CD14-positive monocyte (primary cell): ENCODE measurements at regions not wholly inside any gene's neighbourhood (a gene's known extent, or its start where the extent isn't known, plus 50 kb on each side); places are given as distances from the start of the nearest gene placed in this dataset.

Source experiments
- DNase-seq, 3 donors: peaks; one replicate each; pipeline ENCODE4 v3.0.0-alpha.2; 2011 to 2022
- H2AFZ ChIP-seq: 2 replicates; pipeline ENCODE4 v1.6.0; 2012; ENCODE audit warnings: mild to moderate bottlenecking, low read depth, low read length, inconsistent platforms; ENCODE audit not compliant: insufficient read depth, poor library complexity, severe bottlenecking
- H3K27ac ChIP-seq, 2 donors: 1 replicate in 1 of 2; 2 replicates in 1 of 2; pipeline ENCODE4 v1.5.1; 2012 to 2013; ENCODE audit warnings: low read length in 2 of 2, control low read depth in 1 of 2, inconsistent platforms in 1 of 2, low read depth in 1 of 2, mild to moderate bottlenecking in 1 of 2
- H3K27me3 ChIP-seq, 2 donors: one replicate each; pipeline versions ENCODE4 v1.6.0 to v1.6.1; 2011 to 2013; ENCODE audit warnings: low read length in 2 of 2; ENCODE audit not compliant: control insufficient read depth in 2 of 2, insufficient read depth in 2 of 2
- H3K36me3 ChIP-seq, 2 donors: replicated peaks in 1 of 2; 1 replicate in 1 of 2; 2 replicates in 1 of 2; pipeline versions ENCODE4 v1.5.1 to v1.6.1; 2012 to 2013; ENCODE audit warnings: low read length in 2 of 2, control low read depth in 1 of 2, inconsistent platforms in 1 of 2, mild to moderate bottlenecking in 1 of 2; ENCODE audit not compliant: insufficient read depth in 2 of 2, control insufficient read depth in 1 of 2
- H3K4me1 ChIP-seq, 2 donors: 1 replicate in 1 of 2; 2 replicates in 1 of 2; pipeline versions ENCODE4 v1.5.1 to v1.6.1; 2012 to 2013; ENCODE audit warnings: low read length in 2 of 2, control low read depth in 1 of 2, inconsistent platforms in 1 of 2, mild to moderate bottlenecking in 1 of 2, moderate library complexity in 1 of 2; ENCODE audit not compliant: insufficient read depth in 2 of 2, control insufficient read depth in 1 of 2
- H3K4me2 ChIP-seq: replicated peaks from 2 replicates; pipeline ENCODE3; 2012; ENCODE audit warnings: low read length, moderate library complexity, mild to moderate bottlenecking; ENCODE audit not compliant: poor library complexity, severe bottlenecking; ENCODE audit errors: extremely low read depth
- H3K4me3 ChIP-seq, 3 experiments: fragments of 200-600 bp in 1 of 3; sonication (generic) in 1 of 3; replicated peaks in 1 of 3; 1 replicate in 2 of 3; 2 replicates in 1 of 3; pipeline ENCODE4 v1.5.1; 2011 to 2013; ENCODE audit warnings: low read length in 3 of 3, mild to moderate bottlenecking in 3 of 3, control low read depth in 2 of 3, low read depth in 2 of 3, inconsistent platforms in 1 of 3, moderate library complexity in 1 of 3
- H3K79me2 ChIP-seq: 2 replicates; pipeline ENCODE4 v1.6.0; 2012; ENCODE audit warnings: mild to moderate bottlenecking, control low read depth, inconsistent platforms, low read length, moderate library complexity; ENCODE audit not compliant: insufficient read depth
- H3K9ac ChIP-seq: 2 replicates; pipeline ENCODE4 v1.6.0; 2017; ENCODE audit warnings: low read length, mild to moderate bottlenecking; ENCODE audit not compliant: insufficient read depth, poor library complexity, severe bottlenecking
- H3K9me3 ChIP-seq, 2 donors: replicated peaks in 1 of 2; 1 replicate in 1 of 2; 2 replicates in 1 of 2; pipeline versions ENCODE4 v1.5.1 to v1.6.1; 2012 to 2013; ENCODE audit warnings: low read length in 2 of 2, control low read depth in 1 of 2; ENCODE audit not compliant: control insufficient read depth in 1 of 2, insufficient read depth in 1 of 2
- H4K20me1 ChIP-seq: 2 replicates; pipeline ENCODE4 v1.6.0; 2012; ENCODE audit warnings: mild to moderate bottlenecking, low read length, control low read depth, moderate library complexity; ENCODE audit not compliant: insufficient read depth
- H3K27ac Mint-ChIP-seq, 7 donors: one replicate each; pipeline ENCODE4 v1.8.0; 2020; ENCODE audit warnings: mild to moderate bottlenecking in 7 of 7, mixed read lengths in 7 of 7, moderate library complexity in 6 of 7, inconsistent platforms in 2 of 7
- H3K27me3 Mint-ChIP-seq, 3 donors: one replicate each; pipeline ENCODE4 v1.8.0; 2021 to 2022; ENCODE audit warnings: low read depth in 3 of 3, mild to moderate bottlenecking in 3 of 3, mixed read lengths in 3 of 3, moderate library complexity in 3 of 3, inconsistent platforms in 1 of 3
- H3K36me3 Mint-ChIP-seq, 2 donors: one replicate each; pipeline ENCODE4 v1.8.0; 2020; ENCODE audit warnings: mixed read lengths in 2 of 2, inconsistent platforms in 1 of 2, mild to moderate bottlenecking in 1 of 2
- H3K4me1 Mint-ChIP-seq: one replicate; pipeline ENCODE4 v1.8.0; 2020; ENCODE audit warnings: mild to moderate bottlenecking, mixed read lengths
- H3K4me3 Mint-ChIP-seq, 2 donors: one replicate each; pipeline ENCODE4 v1.8.0; 2020; ENCODE audit warnings: mild to moderate bottlenecking in 2 of 2, mixed read lengths in 2 of 2, moderate library complexity in 1 of 2
- H3K9me3 Mint-ChIP-seq, 7 donors: one replicate each; pipeline ENCODE4 v1.8.0; 2020 to 2022; ENCODE audit warnings: mixed read lengths in 7 of 7, mild to moderate bottlenecking in 6 of 7, moderate library complexity in 6 of 7, inconsistent platforms in 2 of 7
- WGBS: methylation state at CpG from one replicate; pipeline ENCODE4 v1.1.5; 2013; ENCODE audit warnings: missing lambda C conversion rate; ENCODE audit not compliant: insufficient coverage; 5-methylcytosine and 5-hydroxymethylcytosine counted together
- intact Hi-C, 2 donors: fragments of 100-400 bp; cut with micrococcal nuclease; formaldehyde crosslinking; loops; one replicate each; pipeline versions ENCODE4 v1.15.0 to v1.15.1; 2023
- TF ChIP-seq, protein P1 (sequence below): fragments of 200-600 bp; IDR thresholded peaks from one replicate; pipeline ENCODE4 v1.8.0; 2022; ENCODE audit warnings: antibody characterized with exemption, mild to moderate bottlenecking

DNA sequence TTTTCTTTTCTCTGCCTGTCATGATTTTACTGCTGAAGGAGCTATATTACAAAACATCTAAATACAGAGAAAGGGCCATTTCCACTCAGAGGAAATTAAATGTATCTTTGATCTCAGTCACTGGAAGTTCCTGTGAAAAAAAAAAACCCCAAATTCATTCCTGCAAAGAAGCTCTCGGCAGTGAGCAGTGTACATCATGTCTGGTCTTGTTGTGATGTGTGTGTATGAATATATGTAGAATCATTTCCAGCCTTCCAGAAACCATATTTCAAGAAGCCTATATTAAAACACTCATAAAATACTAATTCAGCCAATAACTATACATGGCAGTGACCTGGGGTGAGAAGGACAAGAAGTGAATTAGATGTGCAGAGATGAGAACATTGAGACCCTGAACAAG, 393.2 kb upstream of the TENM4 start:
- no CpG with 5 or more reads among the region's 1 CpG for WGBS
- H3K4me3 ChIP-seq: no peak overlapping the region

DNA sequence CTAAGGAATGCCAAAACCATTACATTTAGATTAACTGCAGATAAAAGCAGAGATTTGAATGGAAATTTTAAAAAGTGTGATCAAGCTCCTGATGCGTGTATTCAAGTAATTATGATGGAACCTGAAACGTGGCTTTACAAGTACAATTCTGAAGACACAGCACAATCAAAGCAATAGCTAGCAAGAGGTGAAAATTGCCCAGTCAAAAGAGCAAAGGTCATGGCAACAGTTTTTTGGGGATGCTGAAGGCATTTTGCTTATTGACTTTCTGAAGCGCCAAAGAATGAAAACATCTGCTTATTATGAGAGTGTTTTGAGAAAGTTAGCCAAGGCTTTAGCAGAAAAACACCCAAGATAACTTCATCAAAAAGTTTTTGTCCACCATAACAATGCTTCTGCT, 389.6 kb upstream of the TENM4 start:
- Mint-ChIP-seq H3K4me1 (no peaks in the 10 kb centered on the region), H3K9me3 (peaks cover 0 to 3% (median 0%) of the 10 kb centered on the region in 7 donors), H3K27me3 (peaks cover 0 to 2% (median 0%) of the 10 kb centered on the region in 3 donors), H3K27ac (no peak overlapping the region), H3K4me3 (no peak overlapping the region), H3K36me3 (no peaks in the 10 kb centered on the region)
- intact Hi-C loops: no loop called here
- TF ChIP-seq, protein P1, sequence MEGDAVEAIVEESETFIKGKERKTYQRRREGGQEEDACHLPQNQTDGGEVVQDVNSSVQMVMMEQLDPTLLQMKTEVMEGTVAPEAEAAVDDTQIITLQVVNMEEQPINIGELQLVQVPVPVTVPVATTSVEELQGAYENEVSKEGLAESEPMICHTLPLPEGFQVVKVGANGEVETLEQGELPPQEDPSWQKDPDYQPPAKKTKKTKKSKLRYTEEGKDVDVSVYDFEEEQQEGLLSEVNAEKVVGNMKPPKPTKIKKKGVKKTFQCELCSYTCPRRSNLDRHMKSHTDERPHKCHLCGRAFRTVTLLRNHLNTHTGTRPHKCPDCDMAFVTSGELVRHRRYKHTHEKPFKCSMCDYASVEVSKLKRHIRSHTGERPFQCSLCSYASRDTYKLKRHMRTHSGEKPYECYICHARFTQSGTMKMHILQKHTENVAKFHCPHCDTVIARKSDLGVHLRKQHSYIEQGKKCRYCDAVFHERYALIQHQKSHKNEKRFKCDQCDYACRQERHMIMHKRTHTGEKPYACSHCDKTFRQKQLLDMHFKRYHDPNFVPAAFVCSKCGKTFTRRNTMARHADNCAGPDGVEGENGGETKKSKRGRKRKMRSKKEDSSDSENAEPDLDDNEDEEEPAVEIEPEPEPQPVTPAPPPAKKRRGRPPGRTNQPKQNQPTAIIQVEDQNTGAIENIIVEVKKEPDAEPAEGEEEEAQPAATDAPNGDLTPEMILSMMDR: no peak
- Histone ChIP-seq H3K9ac (no peak overlapping the region), H3K4me2 (no peak overlapping the region), H2AFZ (no peak overlapping the region), H3K36me3 (no peaks in the 10 kb centered on the region), H4K20me1 (no peaks in the 10 kb centered on the region), H3K9me3 (no peaks in the 10 kb centered on the region), H3K4me1 (no peaks in the 10 kb centered on the region), H3K79me2 (no peaks in the 10 kb centered on the region), H3K27ac (no peak overlapping the region), H3K27me3 (no peaks in the 10 kb centered on the region), H3K4me3 (no peak overlapping the region)
- no CpG with 5 or more reads among the region's 3 CpGs for WGBS
- no peak for DNase-seq

More for the DNA sequence above, 393.2 kb upstream of the TENM4 start:
- no peak overlapping the region for H3K27ac ChIP-seq
- H3K9me3 ChIP-seq: no peaks in the 10 kb centered on the region
- H3K4me1 ChIP-seq: no peaks in the 10 kb centered on the region
- no peak overlapping the region for H3K4me2 ChIP-seq
- Mint-ChIP-seq H3K9me3 (peaks cover 0 to 1% (median 0%) of the 10 kb centered on the region in 7 donors), H3K27ac (no peak overlapping the region), H3K4me3 (no peak overlapping the region), H3K4me1 (no peaks in the 10 kb centered on the region), H3K27me3 (peaks cover 0 to 2% (median 0%) of the 10 kb centered on the region in 3 donors), H3K36me3 (no peaks in the 10 kb centered on the region)
- no peaks in the 10 kb centered on the region for H3K79me2 ChIP-seq
- DNase-seq: no peak
- H3K9ac ChIP-seq: no peak overlapping the region
- H2AFZ ChIP-seq: no peak overlapping the region
- TF ChIP-seq, protein P1: no peak
- H3K36me3 ChIP-seq: no peaks in the 10 kb centered on the region
- intact Hi-C loops: no loop called here
- no peaks in the 10 kb centered on the region for H3K27me3 ChIP-seq
- no peaks in the 10 kb centered on the region for H4K20me1 ChIP-seq
